ENCODE measurements at regions not wholly inside any gene's neighbourhood (a gene's known extent, or its start where the extent isn't known, plus 50 kb on each side); places are given as distances from the start of the nearest gene placed in this dataset.

DNA sequence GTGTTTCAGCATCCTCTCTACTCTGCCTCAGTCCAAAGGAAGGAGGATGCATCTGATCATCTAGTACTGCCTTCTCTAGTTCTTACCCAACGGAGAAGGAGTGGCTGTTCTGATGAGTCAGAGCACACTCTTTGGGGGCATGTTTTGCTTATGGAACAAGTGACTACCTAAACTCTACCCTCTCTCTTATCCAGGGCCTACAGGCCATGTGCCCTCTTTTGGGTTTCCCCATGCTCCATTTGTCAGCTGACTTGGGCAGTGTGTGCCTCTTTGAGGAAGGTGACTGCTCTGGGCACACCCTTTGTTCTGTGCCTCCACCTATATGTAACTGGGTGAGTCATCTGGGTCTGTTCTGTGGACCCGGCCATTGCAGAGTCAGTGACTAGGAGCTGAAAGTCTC lies 89.6 kb upstream of the BNC2 start:
- 100% methylated on average over 1 of the region's 2 CpGs for WGBS (ENCODE audit: insufficient coverage)
- H3K27me3 ChIP-seq (ENCODE audit: control insufficient read depth, insufficient read depth, low read length) = no peaks in the 10 kb centered on the region
- no peak overlapping the region for H3K4me3 ChIP-seq (ENCODE audit: low read length)
- no peaks in the 10 kb centered on the region for H3K36me3 ChIP-seq (ENCODE audit: control insufficient read depth, insufficient read depth, low read length)
- H3K4me1 ChIP-seq (ENCODE audit: control insufficient read depth, insufficient read depth, low read length) = no peaks in the 10 kb centered on the region
- H3K9me3 ChIP-seq (replicated peaks; ENCODE audit: control insufficient read depth, low read depth, low read length) = peaks cover 2% of the 10 kb centered on the region
- no peak overlapping the region for H3K27ac ChIP-seq (ENCODE audit: low read length)
- DNase-seq = no peak

DNA sequence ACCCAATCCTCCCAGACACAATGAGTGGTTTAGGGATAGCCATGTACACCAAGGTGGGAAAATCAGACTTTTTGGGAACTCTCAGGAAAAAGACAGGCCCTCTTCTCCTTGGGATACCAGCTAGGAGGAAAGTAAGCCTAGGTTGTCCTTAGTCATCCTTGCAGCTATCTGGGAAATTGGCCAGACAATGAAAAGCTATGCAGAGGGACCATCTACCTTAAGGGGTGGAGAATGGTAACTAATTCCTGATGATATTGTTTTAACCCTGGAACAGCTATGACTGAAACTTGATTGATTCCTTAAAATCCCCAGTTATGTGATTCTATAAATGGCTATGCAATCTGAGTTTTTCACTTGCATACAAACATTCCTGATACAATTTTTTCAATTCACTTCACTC lies 88.9 kb upstream of the BNC2 start:
- H3K36me3 ChIP-seq (ENCODE audit: control insufficient read depth, insufficient read depth, low read length) = no peaks in the 10 kb centered on the region
- no peak overlapping the region for H3K27ac ChIP-seq (ENCODE audit: low read length)
- H3K4me3 ChIP-seq (ENCODE audit: low read length) = no peak overlapping the region
- no peak for DNase-seq
- H3K27me3 ChIP-seq (ENCODE audit: control insufficient read depth, insufficient read depth, low read length) = no peaks in the 10 kb centered on the region
- H3K4me1 ChIP-seq (ENCODE audit: control insufficient read depth, insufficient read depth, low read length) = no peaks in the 10 kb centered on the region
- H3K9me3 ChIP-seq (replicated peaks; ENCODE audit: control insufficient read depth, low read depth, low read length) = peaks cover 2% of the 10 kb centered on the region

DNA sequence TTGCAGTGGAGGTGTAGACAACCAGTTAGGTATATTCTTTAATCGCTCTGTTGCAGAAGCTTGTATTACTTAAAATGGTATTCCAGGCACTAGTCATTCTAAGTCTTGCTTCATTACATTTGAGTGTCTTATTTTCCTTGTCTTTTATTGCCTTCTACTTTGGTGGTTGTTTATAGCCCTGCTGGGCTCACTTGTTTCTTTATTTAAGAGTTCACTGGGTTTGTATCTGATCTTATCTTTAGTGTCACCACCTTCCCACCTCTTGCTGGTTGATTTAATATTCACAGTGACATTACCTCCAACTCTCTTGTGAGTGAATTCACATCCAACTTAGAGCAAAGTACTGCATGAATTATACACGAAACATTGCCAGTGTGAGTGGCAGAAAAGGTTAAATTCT lies 83.6 kb upstream of the BNC2 start:
- H3K36me3 ChIP-seq (ENCODE audit: control insufficient read depth, insufficient read depth, low read length) = no peaks in the 10 kb centered on the region
- no peaks in the 10 kb centered on the region for H3K27me3 ChIP-seq (ENCODE audit: control insufficient read depth, insufficient read depth, low read length)
- H3K27ac ChIP-seq (ENCODE audit: low read length) = no peak overlapping the region
- no CpG with 5 or more reads among the region's 2 CpGs for WGBS (ENCODE audit: insufficient coverage)
- no peaks in the 10 kb centered on the region for H3K9me3 ChIP-seq (replicated peaks; ENCODE audit: control insufficient read depth, low read depth, low read length)
- H3K4me3 ChIP-seq (ENCODE audit: low read length) = no peak overlapping the region
- DNase-seq = no peak
- H3K4me1 ChIP-seq (ENCODE audit: control insufficient read depth, insufficient read depth, low read length) = no peaks in the 10 kb centered on the region

DNA sequence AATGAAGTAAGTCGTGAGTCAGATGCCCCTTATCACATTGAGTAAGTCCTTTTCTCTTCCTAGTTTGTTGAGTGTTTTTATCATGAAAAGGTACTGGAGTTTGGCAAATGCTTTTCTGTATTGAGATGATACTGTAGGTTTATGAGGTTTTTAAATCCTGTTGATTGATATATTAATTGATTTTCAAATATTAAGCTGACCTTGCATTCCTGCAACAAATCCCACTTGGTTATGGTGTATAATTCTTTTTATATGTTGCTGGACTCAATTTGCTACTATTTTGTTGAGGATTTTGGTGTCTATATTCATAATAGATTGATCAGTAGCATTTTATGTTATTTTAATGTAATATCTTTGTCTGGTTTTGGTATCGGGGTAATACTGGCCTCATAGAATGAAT lies 81.0 kb upstream of the BNC2 start:
- no CpG with 5 or more reads among the region's 2 CpGs for WGBS (ENCODE audit: insufficient coverage)
- Histone ChIP-seq H3K36me3 (ENCODE audit: control insufficient read depth, insufficient read depth, low read length) (no peaks in the 10 kb centered on the region), H3K4me3 (ENCODE audit: low read length) (no peak overlapping the region), H3K9me3 (replicated peaks; ENCODE audit: control insufficient read depth, low read depth, low read length) (no peaks in the 10 kb centered on the region), H3K27me3 (ENCODE audit: control insufficient read depth, insufficient read depth, low read length) (no peaks in the 10 kb centered on the region), H3K4me1 (ENCODE audit: control insufficient read depth, insufficient read depth, low read length) (no peaks in the 10 kb centered on the region), H3K27ac (ENCODE audit: low read length) (no peak overlapping the region)
- no peak for DNase-seq

DNA sequence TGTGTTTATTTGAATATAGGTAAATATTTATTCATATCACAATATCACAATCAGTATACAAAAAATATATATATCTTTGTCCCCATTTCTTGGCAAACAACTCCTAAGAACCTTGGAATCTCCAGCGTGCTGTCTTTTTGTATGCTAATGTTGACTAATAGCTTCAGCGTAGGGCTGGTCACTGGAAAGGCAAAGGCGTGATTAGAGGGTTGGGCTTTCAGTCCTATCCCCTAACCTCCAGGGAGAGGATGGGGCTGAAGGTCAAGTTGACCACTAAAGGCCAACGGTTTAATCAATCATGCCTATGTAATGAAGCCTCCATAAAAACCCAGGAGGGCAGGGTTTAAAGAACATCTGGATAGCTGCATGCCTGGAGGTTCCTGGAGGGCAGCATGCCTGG lies 79.6 kb upstream of the BNC2 start:
- no CpG with 5 or more reads among the region's 4 CpGs for WGBS (ENCODE audit: insufficient coverage)
- H3K9me3 ChIP-seq (replicated peaks; ENCODE audit: control insufficient read depth, low read depth, low read length) = no peaks in the 10 kb centered on the region
- no peaks in the 10 kb centered on the region for H3K4me1 ChIP-seq (ENCODE audit: control insufficient read depth, insufficient read depth, low read length)
- no peak for DNase-seq
- no peak overlapping the region for H3K27ac ChIP-seq (ENCODE audit: low read length)
- no peaks in the 10 kb centered on the region for H3K36me3 ChIP-seq (ENCODE audit: control insufficient read depth, insufficient read depth, low read length)
- H3K27me3 ChIP-seq (ENCODE audit: control insufficient read depth, insufficient read depth, low read length) = no peaks in the 10 kb centered on the region
- no peak overlapping the region for H3K4me3 ChIP-seq (ENCODE audit: low read length)

DNA sequence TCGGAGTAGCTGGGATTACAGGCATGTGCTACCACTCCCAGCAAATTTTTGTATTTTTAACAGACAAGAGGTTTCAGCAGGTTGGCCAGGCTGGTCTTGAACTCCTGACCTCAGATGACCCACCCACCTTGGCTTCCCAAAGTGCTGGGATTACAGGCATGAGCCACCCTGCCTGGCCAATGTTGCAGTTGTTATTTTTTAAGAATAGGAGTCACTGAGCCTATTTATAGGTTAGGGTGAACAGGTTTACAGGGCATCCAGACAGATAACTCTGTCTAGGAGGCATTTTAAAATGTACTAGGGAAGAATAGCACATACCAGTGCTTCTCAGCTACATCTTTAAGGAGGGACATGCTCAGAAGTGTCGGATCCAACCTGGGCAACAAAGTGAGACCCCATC lies 60.1 kb upstream of the BNC2 start:
- no peak overlapping the region for H3K27ac ChIP-seq (ENCODE audit: low read length)
- no peak for DNase-seq
- H3K36me3 ChIP-seq (ENCODE audit: control insufficient read depth, insufficient read depth, low read length) = no peaks in the 10 kb centered on the region
- H3K4me3 ChIP-seq (ENCODE audit: low read length) = no peak overlapping the region
- no peaks in the 10 kb centered on the region for H3K9me3 ChIP-seq (replicated peaks; ENCODE audit: control insufficient read depth, low read depth, low read length)
- 86% methylated on average over 1 of the region's 2 CpGs for WGBS (ENCODE audit: insufficient coverage)
- no peaks in the 10 kb centered on the region for H3K27me3 ChIP-seq (ENCODE audit: control insufficient read depth, insufficient read depth, low read length)
- H3K4me1 ChIP-seq (ENCODE audit: control insufficient read depth, insufficient read depth, low read length) = no peaks in the 10 kb centered on the region

DNA sequence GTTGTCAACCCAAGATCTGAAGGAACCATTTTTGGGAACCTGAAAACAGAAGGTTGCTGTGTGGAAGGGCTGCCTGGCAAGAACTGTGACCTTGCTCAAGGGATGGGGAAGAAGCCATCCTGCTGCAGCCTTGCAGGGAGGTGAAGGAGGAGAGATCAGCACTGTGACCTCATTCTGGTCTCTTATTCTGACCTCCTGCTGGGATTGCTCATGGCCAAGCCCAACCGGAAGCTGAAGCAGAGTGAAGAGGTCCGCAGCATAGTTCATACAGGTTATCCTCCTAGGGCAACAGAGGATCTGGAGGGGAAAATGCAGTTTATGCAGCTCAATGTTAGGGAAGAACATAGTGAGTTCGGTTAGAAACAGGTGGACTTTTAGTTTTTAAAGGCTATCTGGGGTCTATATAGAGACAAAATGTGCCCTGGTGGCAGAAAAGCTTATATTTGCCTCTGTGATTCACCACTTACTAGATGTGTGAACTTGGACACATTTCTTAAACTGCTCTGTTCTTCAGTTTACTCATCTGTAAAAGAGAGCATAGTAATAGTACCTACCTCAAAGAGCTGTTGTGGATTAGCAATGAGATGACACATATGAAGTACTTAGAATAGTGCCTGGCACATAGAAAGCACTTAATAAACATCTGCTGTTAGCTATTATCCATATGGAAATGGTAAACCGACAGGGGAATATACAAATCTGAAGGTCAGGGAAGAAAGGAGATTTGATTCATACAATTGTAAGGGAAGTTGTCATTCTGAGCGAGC lies 57.9 kb upstream of the BNC2 start:
- Histone ChIP-seq H3K9me3 (replicated peaks; ENCODE audit: control insufficient read depth, low read depth, low read length) (no peaks in the 10 kb centered on the region), H3K4me1 (ENCODE audit: control insufficient read depth, insufficient read depth, low read length) (no peaks in the 10 kb centered on the region), H3K4me3 (ENCODE audit: low read length) (no peak overlapping the region), H3K27ac (ENCODE audit: low read length) (no peak overlapping the region), H3K27me3 (ENCODE audit: control insufficient read depth, insufficient read depth, low read length) (no peaks in the 10 kb centered on the region), H3K36me3 (ENCODE audit: control insufficient read depth, insufficient read depth, low read length) (no peaks in the 10 kb centered on the region)
- no peak for DNase-seq
- 73% methylated on average over 4 of the region's 5 CpGs for WGBS (ENCODE audit: insufficient coverage)

DNA sequence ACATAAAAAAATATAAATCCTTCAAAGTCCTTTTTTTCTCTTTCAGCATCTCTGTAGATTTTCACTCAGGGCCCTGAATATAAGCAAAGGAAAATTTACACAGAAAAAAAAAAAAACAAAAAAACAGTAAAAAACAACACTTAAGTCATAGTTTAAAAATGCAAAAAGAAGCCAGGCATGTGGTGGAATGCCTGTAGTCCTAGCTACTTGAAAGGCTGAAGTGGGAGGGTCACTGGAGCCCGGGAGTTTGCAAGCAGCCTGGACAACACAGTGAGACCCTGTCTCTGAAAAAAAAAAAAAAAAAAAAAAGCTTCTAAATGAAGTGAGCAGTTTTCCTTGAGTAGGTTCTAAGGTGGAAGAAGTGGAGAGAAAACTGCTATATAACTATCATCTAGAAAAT lies 55.0 kb upstream of the BNC2 start:
- no peaks in the 10 kb centered on the region for H3K9me3 ChIP-seq (replicated peaks; ENCODE audit: control insufficient read depth, low read depth, low read length)
- 75% methylated on average over 1 of the region's 1 CpG for WGBS (ENCODE audit: insufficient coverage)
- H3K36me3 ChIP-seq (ENCODE audit: control insufficient read depth, insufficient read depth, low read length) = no peaks in the 10 kb centered on the region
- H3K4me1 ChIP-seq (ENCODE audit: control insufficient read depth, insufficient read depth, low read length) = no peaks in the 10 kb centered on the region
- no peak overlapping the region for H3K4me3 ChIP-seq (ENCODE audit: low read length)
- no peaks in the 10 kb centered on the region for H3K27me3 ChIP-seq (ENCODE audit: control insufficient read depth, insufficient read depth, low read length)
- no peak overlapping the region for H3K27ac ChIP-seq (ENCODE audit: low read length)
- no peak for DNase-seq

DNA sequence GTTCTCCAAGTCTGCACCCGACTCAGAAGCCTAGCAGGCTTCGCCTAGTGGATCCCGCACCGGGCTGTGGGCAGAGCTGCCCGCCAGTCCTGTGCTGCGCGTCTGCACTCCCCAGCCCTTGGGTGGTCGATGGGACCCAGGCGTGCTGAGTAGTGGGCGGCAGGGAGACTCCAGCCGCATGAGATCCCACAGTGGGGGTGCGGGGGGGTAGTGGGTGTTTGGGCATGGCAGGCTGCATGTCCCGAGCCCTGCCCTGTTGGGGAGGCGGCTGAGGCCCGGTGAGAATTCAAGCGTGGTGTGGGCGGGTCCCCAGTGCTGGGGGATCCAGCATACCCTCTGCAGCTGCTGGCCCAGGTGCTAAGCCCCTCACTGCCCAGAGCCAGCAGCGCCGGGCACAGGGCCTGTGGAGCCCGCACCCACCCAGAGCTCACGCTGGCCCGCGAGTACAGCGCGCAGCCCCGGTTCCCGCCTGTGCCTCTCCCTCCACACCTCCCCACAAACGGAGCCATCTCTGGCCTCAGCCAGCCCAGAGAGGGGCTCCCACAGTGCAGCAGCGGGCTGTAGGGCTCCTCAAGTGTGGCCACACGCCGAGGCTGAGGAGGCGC lies 53.9 kb upstream of the BNC2 start:
- H3K4me3 ChIP-seq (ENCODE audit: low read length) = no peak overlapping the region
- WGBS (ENCODE audit: insufficient coverage) = 97% methylated on average over 26 of the region's 32 CpGs
- no peaks in the 10 kb centered on the region for H3K4me1 ChIP-seq (ENCODE audit: control insufficient read depth, insufficient read depth, low read length)
- H3K27me3 ChIP-seq (ENCODE audit: control insufficient read depth, insufficient read depth, low read length) = no peaks in the 10 kb centered on the region
- no peak overlapping the region for H3K27ac ChIP-seq (ENCODE audit: low read length)
- H3K9me3 ChIP-seq (replicated peaks; ENCODE audit: control insufficient read depth, low read depth, low read length) = no peaks in the 10 kb centered on the region
- no peak for DNase-seq
- H3K36me3 ChIP-seq (ENCODE audit: control insufficient read depth, insufficient read depth, low read length) = no peaks in the 10 kb centered on the region

DNA sequence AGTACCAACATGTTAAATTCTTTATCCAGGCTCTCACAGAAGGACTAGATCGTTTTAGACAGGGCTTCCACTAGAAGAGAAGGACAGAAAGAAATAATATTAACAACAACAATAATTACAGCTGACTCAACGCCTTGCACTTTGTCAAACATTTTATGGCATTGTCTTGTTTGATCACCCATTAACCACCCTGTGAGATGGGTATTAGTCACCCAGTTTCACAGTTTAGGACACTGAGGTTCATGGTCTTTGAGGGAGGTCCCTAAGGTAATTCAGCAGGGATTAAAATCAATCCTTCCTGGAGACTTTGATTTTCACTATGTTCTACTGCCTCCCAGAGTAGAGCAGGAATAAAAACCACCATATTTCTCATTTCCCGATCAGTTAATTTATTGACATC lies 51.4 kb upstream of the BNC2 start:
- Histone ChIP-seq H3K9me3 (replicated peaks; ENCODE audit: control insufficient read depth, low read depth, low read length) (no peaks in the 10 kb centered on the region), H3K4me1 (ENCODE audit: control insufficient read depth, insufficient read depth, low read length) (no peaks in the 10 kb centered on the region), H3K36me3 (ENCODE audit: control insufficient read depth, insufficient read depth, low read length) (no peaks in the 10 kb centered on the region), H3K4me3 (ENCODE audit: low read length) (no peak overlapping the region), H3K27ac (ENCODE audit: low read length) (no peak overlapping the region), H3K27me3 (ENCODE audit: control insufficient read depth, insufficient read depth, low read length) (no peaks in the 10 kb centered on the region)
- no CpG with 5 or more reads among the region's 3 CpGs for WGBS (ENCODE audit: insufficient coverage)
- DNase-seq = no peak

Data from muscle of leg (tissue), 3 donors.